ENCODE measurements at regions not wholly inside any gene's neighbourhood (a gene's known extent, or its start where the extent isn't known, plus 50 kb on each side); places are given as distances from the start of the nearest gene placed in this dataset.

- no peaks in the 10 kb centered on the region for H3K9me2 ChIP-seq (ENCODE audit: insufficient read depth)
- no peaks in the 10 kb centered on the region for H3F3A ChIP-seq (ENCODE audit: insufficient read depth, low read depth)
- no peaks in the 10 kb centered on the region for H3K36me3 ChIP-seq (ENCODE audit: low read depth)
- H2AFZ ChIP-seq: no peak overlapping the region
- DNase-seq: no peak
- ChIA-PET CTCF (no interaction called here), POLR2A (ENCODE audit: unreplicated experiment) (no interaction called here)
- H3K27me3 ChIP-seq (ENCODE audit: insufficient read depth, low read depth): no peaks in the 10 kb centered on the region
- no peaks in the 10 kb centered on the region for H3K9me3 ChIP-seq (ENCODE audit: insufficient read depth, low read depth)
- no peak for TF ChIP-seq EZH2 (IDR thresholded peaks at IDR 0.05; ENCODE audit: low read depth)
- TF ChIP-seq CTCF (conservative IDR thresholded peaks at IDR 0.05): no peak
- H3K79me2 ChIP-seq (ENCODE audit: low read depth): no peaks in the 10 kb centered on the region
- H3K4me1 ChIP-seq (replicated peaks; ENCODE audit: insufficient read depth): no peaks in the 10 kb centered on the region
- no peaks in the 10 kb centered on the region for H4K20me1 ChIP-seq (ENCODE audit: insufficient read depth)
- H3K27ac ChIP-seq: no peak overlapping the region
- intact Hi-C loops (cut with micrococcal nuclease; ENCODE audit: unreplicated experiment): no loop called here
- H3K4me3 ChIP-seq: no peak overlapping the region
- BruUV-seq (replicated peaks): no TSS peak
- no peak overlapping the region for H3K4me2 ChIP-seq
Observed at GRCh38 chr7:8998762-8999161, 565.4 kb downstream of the NXPH1 start.

- Histone ChIP-seq H4K20me1 (ENCODE audit: insufficient read depth) (no peaks in the 10 kb centered on the region), H3K36me3 (ENCODE audit: low read depth) (no peaks in the 10 kb centered on the region), H3F3A (ENCODE audit: insufficient read depth, low read depth) (no peaks in the 10 kb centered on the region), H3K79me2 (ENCODE audit: low read depth) (no peaks in the 10 kb centered on the region), H3K27ac (no peak overlapping the region), H3K9me3 (ENCODE audit: insufficient read depth, low read depth) (0 out of 2 replicates have a peak, but pooled peaks cover 3% of the 10 kb centered on the region), H3K4me2 (no peak overlapping the region), H2AFZ (0 out of 2 replicates have a peak overlapping the region, but pooled peaks have one; percentile 14), H3K9me2 (ENCODE audit: insufficient read depth) (no peaks in the 10 kb centered on the region), H3K4me3 (no peak overlapping the region), H3K27me3 (ENCODE audit: insufficient read depth, low read depth) (no peaks in the 10 kb centered on the region), H3K4me1 (replicated peaks; ENCODE audit: insufficient read depth) (no peaks in the 10 kb centered on the region)
- ChIA-PET CTCF (no interaction called here), POLR2A (ENCODE audit: unreplicated experiment) (no interaction called here)
- intact Hi-C loops (cut with micrococcal nuclease; ENCODE audit: unreplicated experiment): no loop called here
- no TSS peak for BruUV-seq (replicated peaks)
- no peak for DNase-seq
- no peak for TF ChIP-seq CTCF (conservative IDR thresholded peaks at IDR 0.05)
- TF ChIP-seq EZH2 (IDR thresholded peaks at IDR 0.05; ENCODE audit: low read depth): no peak
Observed at GRCh38 chr7:9013940-9014339, 580.5 kb downstream of the NXPH1 start.

GRCh38 chr7:9017286-9017685 is 583.9 kb downstream of the NXPH1 start:
- intact Hi-C loops (cut with micrococcal nuclease; ENCODE audit: unreplicated experiment): no loop called here

More at GRCh38 chr7:9017286-9017685, 583.9 kb downstream of the NXPH1 start:
- TF ChIP-seq EZH2 (IDR thresholded peaks at IDR 0.05; ENCODE audit: low read depth): no peak
- TF ChIP-seq CTCF (conservative IDR thresholded peaks at IDR 0.05): no peak
- Histone ChIP-seq H3F3A (ENCODE audit: insufficient read depth, low read depth) (no peaks in the 10 kb centered on the region), H2AFZ (no peak overlapping the region), H3K4me1 (replicated peaks; ENCODE audit: insufficient read depth) (no peaks in the 10 kb centered on the region), H3K9me3 (ENCODE audit: insufficient read depth, low read depth) (0 out of 2 replicates have a peak, but pooled peaks cover under 1% of the 10 kb centered on the region), H3K4me2 (no peak overlapping the region), H3K79me2 (ENCODE audit: low read depth) (no peaks in the 10 kb centered on the region), H3K27me3 (ENCODE audit: insufficient read depth, low read depth) (no peaks in the 10 kb centered on the region), H3K9me2 (ENCODE audit: insufficient read depth) (no peaks in the 10 kb centered on the region), H3K36me3 (ENCODE audit: low read depth) (no peaks in the 10 kb centered on the region), H3K4me3 (no peak overlapping the region), H3K27ac (no peak overlapping the region), H4K20me1 (ENCODE audit: insufficient read depth) (no peaks in the 10 kb centered on the region)
- no peak for DNase-seq
- ChIA-PET POLR2A (ENCODE audit: unreplicated experiment) (no interaction called here), CTCF (no interaction called here)
- BruUV-seq (replicated peaks): no TSS peak
